DMS153 treated with DMSO at 0.1 percent for 48 hours (cell line): ENCODE measurements at regions not wholly inside any gene's neighbourhood (a gene's known extent, or its start where the extent isn't known, plus 50 kb on each side); places are given as distances from the start of the nearest gene placed in this dataset.
"Not testable (repeated sequence)": the region's sequence is repeated elsewhere in the genome, so short reads cannot be mapped to it uniquely, and the experiment has no call there.

Source experiments
- DNase-seq: peaks from one replicate; lab custom pipeline; 2025; ENCODE audit not compliant: unreplicated experiment; lab: John Stamatoyannopoulos, UW

GRCh38 chr4:62471021-62471420 lies 1270.9 kb downstream of the ADGRL3 start:
- no peak for DNase-seq

- DNase-seq: no peak
These were observed 1270.4 kb downstream of the ADGRL3 start for GRCh38 chr4:62470421-62470983.

GRCh38 chr4:62470020-62470419 lies 1269.9 kb downstream of the ADGRL3 start:
- no peak for DNase-seq

GRCh38 chr4:62461961-62462360 lies 1261.8 kb downstream of the ADGRL3 start:
- no peak for DNase-seq

- DNase-seq: no peak
These were observed 1260.2 kb downstream of the ADGRL3 start for GRCh38 chr4:62460329-62460728.

GRCh38 chr4:62457356-62457755 lies 1257.2 kb downstream of the ADGRL3 start:
- DNase-seq: no peak

GRCh38 chr4:62455871-62456270 lies 1255.7 kb downstream of the ADGRL3 start:
- no peak for DNase-seq

- DNase-seq: no peak
These were observed 1254.4 kb downstream of the ADGRL3 start for GRCh38 chr4:62454535-62454934.

GRCh38 chr4:62450740-62451139 lies 1250.6 kb downstream of the ADGRL3 start:
- DNase-seq: no peak

- no peak for DNase-seq
These were observed 1249.4 kb downstream of the ADGRL3 start for GRCh38 chr4:62449538-62449937.

GRCh38 chr4:62448911-62449310 lies 1248.8 kb downstream of the ADGRL3 start:
- no peak for DNase-seq

- no peak for DNase-seq
These were observed 1238.9 kb downstream of the ADGRL3 start for GRCh38 chr4:62439051-62439450.

GRCh38 chr4:62434921-62435320 lies 1234.8 kb downstream of the ADGRL3 start:
- no peak for DNase-seq

- not testable (repeated sequence) for DNase-seq
These were observed 1231.5 kb downstream of the ADGRL3 start for GRCh38 chr4:62431513-62432231.

GRCh38 chr4:62429297-62429696 lies 1229.2 kb downstream of the ADGRL3 start:
- DNase-seq: no peak

GRCh38 chr4:62415256-62415655 lies 1215.1 kb downstream of the ADGRL3 start:
- DNase-seq: no peak

GRCh38 chr4:62414563-62414962 lies 1214.4 kb downstream of the ADGRL3 start:
- DNase-seq: no peak

GRCh38 chr4:62410371-62411003 lies 1210.4 kb downstream of the ADGRL3 start:
- no peak for DNase-seq

GRCh38 chr4:62408454-62408853 lies 1208.3 kb downstream of the ADGRL3 start:
- DNase-seq: no peak

GRCh38 chr4:62407534-62407933 lies 1207.4 kb downstream of the ADGRL3 start:
- no peak for DNase-seq

GRCh38 chr4:62402088-62402806 lies 1202.1 kb downstream of the ADGRL3 start:
- no peak for DNase-seq

GRCh38 chr4:62399242-62399641 lies 1199.1 kb downstream of the ADGRL3 start:
- no peak for DNase-seq
